NB4 (cell line): ENCODE measurements at regions not wholly inside any gene's neighbourhood (a gene's known extent, or its start where the extent isn't known, plus 50 kb on each side); places are given as distances from the start of the nearest gene placed in this dataset.

Source experiments
- MYC ChIP-seq: IDR thresholded peaks from 2 replicates; pipeline ENCODE4 v1.6.1; 2011; ENCODE audit warnings: low read depth, low read length
- POLR2A ChIP-seq: IDR thresholded peaks from 2 replicates; pipeline ENCODE4 v1.6.1; 2011; ENCODE audit warnings: mild to moderate bottlenecking; ENCODE audit not compliant: insufficient read length; ENCODE audit errors: extremely low read depth
- TF ChIP-seq, protein P1 (sequence below): IDR thresholded peaks from one replicate; pipeline ENCODE4 v1.5.1; 2012; ENCODE audit warnings: low read depth, low read length
- TF ChIP-seq, protein P2 (sequence below): IDR thresholded peaks from 2 replicates; pipeline ENCODE4 v1.6.1; 2011; ENCODE audit warnings: low read depth, low read length

DNA sequence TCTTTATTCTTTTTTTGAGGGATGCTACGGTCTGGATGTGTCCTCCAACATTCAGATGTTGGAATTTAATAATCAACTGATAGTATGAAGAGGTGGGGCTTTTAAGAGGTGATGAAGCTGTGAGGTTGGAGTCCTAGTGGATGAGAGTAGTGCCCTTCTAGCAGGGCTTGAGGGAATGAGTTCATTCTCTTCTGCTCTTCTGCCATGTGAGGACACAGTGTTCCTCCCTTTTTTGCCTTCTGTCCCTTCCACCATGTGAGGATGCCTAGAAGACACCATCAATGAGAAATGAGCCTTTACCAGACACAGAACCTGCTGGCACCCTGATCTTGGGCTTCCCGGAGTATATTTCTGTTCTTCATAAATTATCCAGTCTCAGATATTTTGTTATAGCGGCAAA is 82.1 kb upstream of the MLIP start:
- TF ChIP-seq MYC (no peak), POLR2A (no peak)
- TF ChIP-seq, protein P1, sequence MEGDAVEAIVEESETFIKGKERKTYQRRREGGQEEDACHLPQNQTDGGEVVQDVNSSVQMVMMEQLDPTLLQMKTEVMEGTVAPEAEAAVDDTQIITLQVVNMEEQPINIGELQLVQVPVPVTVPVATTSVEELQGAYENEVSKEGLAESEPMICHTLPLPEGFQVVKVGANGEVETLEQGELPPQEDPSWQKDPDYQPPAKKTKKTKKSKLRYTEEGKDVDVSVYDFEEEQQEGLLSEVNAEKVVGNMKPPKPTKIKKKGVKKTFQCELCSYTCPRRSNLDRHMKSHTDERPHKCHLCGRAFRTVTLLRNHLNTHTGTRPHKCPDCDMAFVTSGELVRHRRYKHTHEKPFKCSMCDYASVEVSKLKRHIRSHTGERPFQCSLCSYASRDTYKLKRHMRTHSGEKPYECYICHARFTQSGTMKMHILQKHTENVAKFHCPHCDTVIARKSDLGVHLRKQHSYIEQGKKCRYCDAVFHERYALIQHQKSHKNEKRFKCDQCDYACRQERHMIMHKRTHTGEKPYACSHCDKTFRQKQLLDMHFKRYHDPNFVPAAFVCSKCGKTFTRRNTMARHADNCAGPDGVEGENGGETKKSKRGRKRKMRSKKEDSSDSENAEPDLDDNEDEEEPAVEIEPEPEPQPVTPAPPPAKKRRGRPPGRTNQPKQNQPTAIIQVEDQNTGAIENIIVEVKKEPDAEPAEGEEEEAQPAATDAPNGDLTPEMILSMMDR, result no peak
- TF ChIP-seq, protein P2, sequence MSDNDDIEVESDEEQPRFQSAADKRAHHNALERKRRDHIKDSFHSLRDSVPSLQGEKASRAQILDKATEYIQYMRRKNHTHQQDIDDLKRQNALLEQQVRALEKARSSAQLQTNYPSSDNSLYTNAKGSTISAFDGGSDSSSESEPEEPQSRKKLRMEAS, result no peak
